ENCODE measurements at regions not wholly inside any gene's neighbourhood (a gene's known extent, or its start where the extent isn't known, plus 50 kb on each side); places are given as distances from the start of the nearest gene placed in this dataset.

GRCh38 chr4:112002248-112002661, 143.0 kb upstream of the FAM241A start:
- no peak overlapping the region for H3K27ac ChIP-seq (ENCODE audit: low read length)
- H3F3A ChIP-seq (ENCODE audit: insufficient read depth, low read length): no peaks in the 10 kb centered on the region
- H3K4me1 ChIP-seq (ENCODE audit: low read length): no peaks in the 10 kb centered on the region
- no peak for TF ChIP-seq EZH2phosphoT487 (IDR thresholded peaks at IDR 0.05; ENCODE audit: low read length)
- TF ChIP-seq CTCF (IDR thresholded peaks at IDR 0.05; ENCODE audit: low read length): no peak
- no peak for TF ChIP-seq EZH2 (optimal IDR thresholded peaks at IDR 0.05; ENCODE audit: low read depth, low read length)
- no peaks in the 10 kb centered on the region for H3K36me3 ChIP-seq (replicated peaks; ENCODE audit: insufficient read depth, low read length)
- H3K27me3 ChIP-seq (replicated peaks; ENCODE audit: insufficient read depth, low read length): no peaks in the 10 kb centered on the region
- no peaks in the 10 kb centered on the region for H3K9me2 ChIP-seq (replicated peaks; ENCODE audit: insufficient read depth, low read length)
- no peak for DNase-seq
- no peak overlapping the region for H3K4me2 ChIP-seq (ENCODE audit: low read depth, low read length)
- H3K9ac ChIP-seq (ENCODE audit: low read length): no peak overlapping the region
- no peaks in the 10 kb centered on the region for H3K79me2 ChIP-seq (ENCODE audit: low read length)
- H4K20me1 ChIP-seq (ENCODE audit: insufficient read depth, low read length): no peaks in the 10 kb centered on the region
- no peak overlapping the region for H2AFZ ChIP-seq (ENCODE audit: low read length)
- H3K9me3 ChIP-seq (replicated peaks; ENCODE audit: insufficient read depth, low read length): no peaks in the 10 kb centered on the region
- no peak overlapping the region for H3K4me3 ChIP-seq (ENCODE audit: low read length)

- Histone ChIP-seq H3K36me3 (replicated peaks; ENCODE audit: insufficient read depth, low read length) (no peaks in the 10 kb centered on the region), H3K4me2 (ENCODE audit: low read depth, low read length) (no peak overlapping the region), H3K9ac (ENCODE audit: low read length) (no peak overlapping the region), H2AFZ (ENCODE audit: low read length) (no peak overlapping the region), H3K27ac (ENCODE audit: low read length) (no peak overlapping the region), H3K79me2 (ENCODE audit: low read length) (no peaks in the 10 kb centered on the region), H3K4me3 (ENCODE audit: low read length) (no peak overlapping the region), H3K9me3 (replicated peaks; ENCODE audit: insufficient read depth, low read length) (no peaks in the 10 kb centered on the region), H3F3A (ENCODE audit: insufficient read depth, low read length) (no peaks in the 10 kb centered on the region), H3K27me3 (replicated peaks; ENCODE audit: insufficient read depth, low read length) (no peaks in the 10 kb centered on the region), H3K4me1 (ENCODE audit: low read length) (no peaks in the 10 kb centered on the region), H4K20me1 (ENCODE audit: insufficient read depth, low read length) (no peaks in the 10 kb centered on the region), H3K9me2 (replicated peaks; ENCODE audit: insufficient read depth, low read length) (no peaks in the 10 kb centered on the region)
- no peak for DNase-seq
- no peak for TF ChIP-seq EZH2 (optimal IDR thresholded peaks at IDR 0.05; ENCODE audit: low read depth, low read length)
- no peak for TF ChIP-seq EZH2phosphoT487 (IDR thresholded peaks at IDR 0.05; ENCODE audit: low read length)
- no peak for TF ChIP-seq CTCF (IDR thresholded peaks at IDR 0.05; ENCODE audit: low read length)
Observed at GRCh38 chr4:112003231-112003907, 141.9 kb upstream of the FAM241A start.

- H3K9me3 ChIP-seq (replicated peaks; ENCODE audit: insufficient read depth, low read length): no peaks in the 10 kb centered on the region
- H2AFZ ChIP-seq (ENCODE audit: low read length): no peak overlapping the region
- H3K4me2 ChIP-seq (ENCODE audit: low read depth, low read length): no peak overlapping the region
- no peaks in the 10 kb centered on the region for H3F3A ChIP-seq (ENCODE audit: insufficient read depth, low read length)
- no peak overlapping the region for H3K9ac ChIP-seq (ENCODE audit: low read length)
- H3K36me3 ChIP-seq (replicated peaks; ENCODE audit: insufficient read depth, low read length): no peaks in the 10 kb centered on the region
- no peaks in the 10 kb centered on the region for H3K4me1 ChIP-seq (ENCODE audit: low read length)
- TF ChIP-seq CTCF (IDR thresholded peaks at IDR 0.05; ENCODE audit: low read length) (no peak), EZH2 (optimal IDR thresholded peaks at IDR 0.05; ENCODE audit: low read depth, low read length) (no peak), EZH2phosphoT487 (IDR thresholded peaks at IDR 0.05; ENCODE audit: low read length) (no peak)
- no peaks in the 10 kb centered on the region for H3K27me3 ChIP-seq (replicated peaks; ENCODE audit: insufficient read depth, low read length)
- no peak overlapping the region for H3K4me3 ChIP-seq (ENCODE audit: low read length)
- H3K27ac ChIP-seq (ENCODE audit: low read length): no peak overlapping the region
- H3K9me2 ChIP-seq (replicated peaks; ENCODE audit: insufficient read depth, low read length): no peaks in the 10 kb centered on the region
- DNase-seq: no peak
- no peaks in the 10 kb centered on the region for H3K79me2 ChIP-seq (ENCODE audit: low read length)
- H4K20me1 ChIP-seq (ENCODE audit: insufficient read depth, low read length): no peaks in the 10 kb centered on the region
Observed at GRCh38 chr4:112005027-112005426, 140.2 kb upstream of the FAM241A start.

All from MM.1S (cell line).